DMS79 (cell line): ENCODE measurements at regions not wholly inside any gene's neighbourhood (a gene's known extent, or its start where the extent isn't known, plus 50 kb on each side); places are given as distances from the start of the nearest gene placed in this dataset.
"Not testable (repeated sequence)": the region's sequence is repeated elsewhere in the genome, so short reads cannot be mapped to it uniquely, and the experiment has no call there.

Experiments
- DNase-seq: peaks from one replicate; lab custom pipeline; 2025; lab: John Stamatoyannopoulos, UW

DNA sequence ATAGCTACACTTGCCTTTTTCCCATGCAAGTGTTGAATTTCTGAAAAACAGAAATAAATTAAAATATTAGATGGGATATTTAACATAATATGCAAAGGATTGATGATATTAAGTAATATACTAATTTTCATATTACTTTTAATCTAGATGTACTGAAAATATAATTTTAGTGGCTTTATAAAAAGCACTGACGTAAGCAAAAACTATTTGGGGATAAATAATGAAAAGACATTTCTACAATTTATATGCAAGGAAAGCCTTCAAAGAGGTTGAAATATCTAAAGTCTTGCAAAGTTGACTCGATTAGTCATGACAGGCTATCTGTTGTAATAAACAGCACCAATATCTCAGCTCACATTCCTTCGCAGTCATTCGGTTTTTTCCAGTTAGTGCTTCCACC, 94.9 kb upstream of the ABCB5 start:
- DNase-seq = no peak

DNA sequence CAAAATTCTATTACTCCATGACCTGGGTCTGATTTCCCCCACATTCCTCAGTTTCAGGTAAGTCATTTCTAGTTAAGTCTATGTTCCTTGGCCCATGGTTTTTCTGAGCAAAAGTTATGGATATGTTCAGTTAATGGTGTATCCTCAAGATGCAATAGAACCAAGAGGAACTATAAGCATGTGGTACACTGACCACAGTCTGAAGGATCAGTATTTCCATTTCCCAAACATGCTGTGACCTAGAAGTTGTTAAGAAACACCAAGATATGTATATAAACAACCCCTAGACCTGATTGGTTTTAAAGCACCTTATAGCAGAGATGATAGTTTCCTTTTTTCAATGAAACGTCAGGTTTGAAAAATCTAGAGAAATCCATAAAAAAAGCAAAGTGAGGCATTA, 94.2 kb upstream of the ABCB5 start:
- DNase-seq = no peak

DNA sequence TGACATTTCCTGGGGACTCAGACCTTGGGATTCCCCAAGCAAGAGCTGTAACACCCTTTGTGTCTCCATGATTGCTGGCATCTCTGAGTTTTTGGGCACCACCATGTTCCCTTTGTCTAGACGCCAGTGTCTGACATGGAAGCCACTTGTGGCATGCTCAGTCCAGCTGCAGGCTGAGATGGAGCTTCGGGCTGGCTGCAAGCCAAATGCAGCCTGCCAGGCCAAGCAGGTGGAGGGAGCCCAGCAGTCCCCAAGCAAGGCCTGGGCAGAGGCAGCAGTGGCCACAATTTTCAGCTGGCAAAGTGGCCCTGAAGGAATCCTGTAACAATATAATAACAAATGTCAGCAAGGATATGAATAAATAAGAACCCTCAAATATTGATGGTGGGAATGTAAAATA, 86.2 kb upstream of the ABCB5 start:
- DNase-seq = no peak

DNA sequence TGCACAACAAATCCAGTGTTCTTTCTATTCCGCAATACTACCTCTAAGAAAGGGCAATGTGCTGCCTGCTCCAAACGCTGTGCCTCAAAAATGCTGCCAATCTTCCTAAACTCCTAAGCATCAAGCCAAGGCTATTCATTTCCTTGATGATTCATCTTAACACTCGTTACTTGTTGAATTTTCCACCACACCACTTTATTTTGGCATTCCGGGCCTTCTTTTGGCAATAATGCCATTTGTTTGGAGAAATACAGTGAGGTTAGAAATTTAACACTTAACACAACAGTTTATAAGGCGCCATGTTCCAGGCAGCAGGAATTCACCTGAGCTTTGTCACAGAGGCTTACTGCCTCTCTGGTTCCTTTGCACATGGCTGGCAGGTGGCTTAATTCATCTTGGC, 82.6 kb upstream of the ABCB5 start:
- DNase-seq = no peak

DNA sequence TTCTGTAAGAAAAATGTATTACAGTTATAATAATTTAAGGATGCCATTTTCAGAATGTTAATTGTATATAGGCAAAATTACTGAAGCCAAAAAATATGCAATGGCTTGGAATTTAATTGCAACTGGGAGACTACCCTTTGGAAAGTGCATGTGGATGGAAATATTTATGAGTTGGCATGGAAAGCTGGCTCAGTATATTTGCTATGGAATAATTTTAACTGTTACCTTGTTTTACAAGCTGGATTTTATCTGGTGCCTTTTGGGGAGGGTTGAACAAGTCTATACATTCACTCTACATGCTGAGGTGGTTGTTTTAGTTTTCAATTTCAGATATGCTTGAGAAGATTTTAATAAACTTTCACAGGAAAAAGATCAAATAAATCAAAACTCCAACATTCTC, 80.9 kb upstream of the ABCB5 start:
- DNase-seq = no peak

GRCh38 chr7:20535541-20535940, 79.9 kb upstream of the ABCB5 start:
- DNase-seq = no peak

GRCh38 chr7:20539201-20539600, 76.3 kb upstream of the ABCB5 start:
- DNase-seq = no peak

GRCh38 chr7:20541608-20542349, 73.7 kb upstream of the ABCB5 start:
- no peak for DNase-seq

- DNase-seq = no peak
Measured at GRCh38 chr7:20542594-20542993, 72.9 kb upstream of the ABCB5 start.

DNA sequence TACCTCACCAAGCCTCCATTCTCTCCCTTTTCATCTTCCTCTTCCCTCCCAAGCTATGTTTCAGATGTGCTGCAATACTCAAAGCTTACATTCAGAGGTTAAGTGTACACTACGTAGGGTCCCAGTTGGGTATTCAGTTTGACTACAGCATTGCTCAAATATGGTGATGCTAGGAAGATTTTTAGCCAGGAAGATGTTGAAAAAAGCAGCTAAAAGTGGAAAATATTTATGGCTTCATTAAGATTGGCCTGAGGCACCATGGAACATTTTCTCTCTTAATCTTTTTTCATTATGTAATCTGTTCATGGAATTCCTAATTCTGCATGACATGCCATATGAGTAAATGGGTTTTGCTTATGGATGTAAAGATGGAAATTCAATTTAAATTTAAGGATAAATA, 72.0 kb upstream of the ABCB5 start:
- no peak for DNase-seq

GRCh38 chr7:20545016-20545415, 70.5 kb upstream of the ABCB5 start:
- no peak for DNase-seq

DNA sequence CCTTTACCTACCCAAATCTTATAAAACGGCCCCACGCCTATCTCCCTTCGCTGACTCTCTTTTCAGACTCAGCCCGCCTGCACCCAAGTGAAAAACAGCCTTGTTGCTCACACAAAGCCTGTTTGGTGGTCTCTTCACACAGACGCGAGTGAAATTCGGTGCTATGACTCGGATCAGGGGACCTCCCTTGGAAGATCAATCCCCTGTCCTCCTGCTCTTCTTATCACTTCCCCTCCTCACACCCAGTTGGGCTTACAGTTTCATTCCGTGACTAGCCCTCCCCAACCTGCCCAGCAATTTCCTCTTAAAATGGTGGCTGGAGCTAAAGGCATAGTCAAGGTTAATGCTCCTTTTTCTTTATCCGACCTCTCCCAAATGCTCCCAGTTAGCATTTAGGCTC, 68.5 kb upstream of the ABCB5 start:
- DNase-seq = not testable (repeated sequence)

- no peak for DNase-seq
Measured at GRCh38 chr7:20554072-20554471, 61.4 kb upstream of the ABCB5 start.

DNA sequence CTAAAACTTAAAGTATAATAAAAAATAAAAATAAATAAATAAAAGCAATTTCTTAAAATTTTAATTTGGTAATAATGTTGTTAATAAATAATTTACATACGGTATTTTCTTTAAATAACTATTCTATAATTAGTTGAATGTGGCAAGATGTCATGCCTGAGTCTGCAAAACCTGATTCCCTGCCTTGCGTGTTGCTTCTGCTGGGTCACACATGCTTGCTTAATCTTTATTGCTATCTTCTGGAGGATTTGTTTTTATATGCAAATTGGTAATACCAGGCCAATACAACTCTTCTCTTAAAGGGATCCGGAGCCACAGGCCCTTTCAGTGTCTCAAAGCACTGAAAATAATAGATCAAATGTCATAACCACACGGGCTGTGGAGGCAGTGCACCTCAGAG, 59.4 kb upstream of the ABCB5 start:
- DNase-seq = no peak

DNA sequence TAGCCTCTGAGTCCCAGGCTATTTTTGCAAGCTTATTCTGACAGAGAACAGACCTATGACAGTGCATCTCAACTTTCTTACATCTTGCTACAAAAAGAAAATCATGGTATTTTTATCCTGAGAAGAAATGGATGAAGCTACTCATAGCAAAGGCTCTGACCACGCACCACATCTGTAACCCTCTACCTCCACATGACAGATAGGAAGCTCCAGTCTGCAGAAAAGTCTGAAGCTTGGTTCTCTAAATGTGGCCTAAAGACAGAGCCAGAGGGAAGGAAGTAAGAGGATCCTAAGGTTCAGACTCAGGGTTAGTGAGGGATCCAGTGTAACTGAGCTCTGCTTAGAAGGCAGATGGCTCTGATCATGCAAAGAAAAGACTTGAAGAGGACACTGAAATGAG, 58.4 kb upstream of the ABCB5 start:
- no peak for DNase-seq

DNA sequence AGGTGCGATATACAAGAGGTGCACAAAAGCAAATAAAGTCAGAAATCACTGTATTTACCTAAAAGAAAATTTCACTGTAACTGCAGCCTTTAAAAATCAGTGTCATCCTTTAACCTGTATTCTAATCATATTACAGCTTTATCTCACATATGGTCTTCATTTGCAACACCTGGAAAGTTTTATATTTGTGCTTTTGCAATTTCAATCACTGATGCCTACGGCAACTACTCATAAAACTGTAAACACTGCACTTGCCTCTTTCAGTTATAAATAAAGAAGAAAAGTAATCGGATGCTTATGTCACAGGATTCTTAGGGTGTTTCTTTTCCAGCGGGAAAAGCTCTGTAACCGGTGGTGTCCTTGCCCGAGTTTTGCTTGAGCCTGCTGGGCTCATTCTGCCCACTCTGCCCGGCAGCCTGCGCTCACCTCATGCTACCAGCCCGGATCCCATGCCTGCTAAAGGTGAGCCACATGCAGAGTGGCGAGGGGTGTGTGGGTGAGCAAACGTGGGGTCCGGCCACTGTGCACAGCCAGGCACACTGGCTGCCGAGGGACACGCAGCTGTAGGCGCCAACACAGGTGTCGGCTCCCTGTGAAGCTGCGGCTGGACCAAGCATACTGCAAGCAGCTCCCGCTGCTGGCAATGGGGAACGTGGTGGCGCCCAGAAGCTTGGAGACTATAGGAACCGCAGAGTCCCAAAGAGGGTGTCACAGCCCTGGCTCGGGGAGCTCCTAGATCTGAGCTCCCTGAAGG, 56.3 kb upstream of the ABCB5 start:
- DNase-seq = no peak

DNA sequence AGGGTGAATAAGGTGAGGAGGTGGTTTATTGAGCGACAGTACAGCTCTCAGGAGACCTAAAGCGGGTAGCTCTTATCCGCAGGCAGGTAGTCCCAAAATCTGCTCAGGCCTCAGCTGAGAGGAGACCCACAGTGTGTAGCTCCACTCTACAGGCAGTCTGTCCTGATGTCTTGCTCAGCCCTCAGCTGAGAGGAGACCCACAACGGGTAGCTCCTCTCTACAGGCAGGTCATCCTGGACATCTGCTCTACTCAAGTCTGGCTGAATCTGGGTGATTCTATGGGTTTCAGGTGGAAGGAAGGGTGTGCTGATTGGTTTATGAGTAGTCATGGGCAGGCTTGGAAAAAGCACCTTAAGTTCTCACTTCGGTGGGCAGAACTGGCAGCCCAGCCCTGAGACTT, 55.6 kb upstream of the ABCB5 start:
- no peak for DNase-seq

DNA sequence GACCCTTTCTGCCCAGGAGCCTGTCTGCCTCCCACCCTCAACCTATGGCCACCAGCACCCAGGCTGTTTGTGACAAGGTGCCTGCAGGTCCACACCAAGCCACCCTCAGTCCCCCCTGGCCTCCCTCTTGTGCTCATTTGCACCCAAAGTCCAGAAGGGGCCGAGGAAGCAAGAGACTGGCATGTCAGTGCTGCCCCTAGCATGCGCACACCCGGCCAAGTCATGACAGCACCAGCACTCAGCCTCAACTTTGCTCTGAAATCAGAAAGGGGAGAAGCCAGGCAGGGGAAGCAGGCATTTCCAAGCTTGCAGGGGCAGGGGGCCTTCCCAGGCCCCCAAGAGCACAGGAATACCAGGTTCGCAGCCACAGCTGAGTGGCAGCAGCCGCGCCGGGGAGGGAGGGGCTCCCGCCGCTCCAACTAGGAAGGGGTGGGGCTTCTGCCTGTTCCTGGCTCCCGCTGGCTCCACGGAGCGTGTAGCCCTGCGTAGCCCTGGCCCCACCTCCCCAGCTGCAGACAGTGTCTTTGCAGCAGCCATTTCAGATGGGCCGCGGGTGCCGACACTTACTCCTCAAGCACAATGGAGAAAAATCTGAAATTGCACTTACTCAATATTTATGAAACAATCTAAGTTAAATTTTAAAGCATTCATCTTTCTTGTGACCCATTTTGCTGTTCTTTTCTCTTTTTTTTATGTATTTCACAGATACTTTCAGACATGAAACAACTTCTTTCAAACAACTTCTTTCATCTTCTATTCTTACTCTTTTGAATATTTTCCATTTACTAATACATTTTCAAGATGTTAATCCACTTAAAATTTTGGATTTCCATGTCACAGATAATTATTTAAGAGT, 54.9 kb upstream of the ABCB5 start:
- no peak for DNase-seq

GRCh38 chr7:20561466-20561865, 54.0 kb upstream of the ABCB5 start:
- DNase-seq = no peak

- DNase-seq = no peak
Measured at GRCh38 chr7:20561908-20562307, 53.6 kb upstream of the ABCB5 start.

DNA sequence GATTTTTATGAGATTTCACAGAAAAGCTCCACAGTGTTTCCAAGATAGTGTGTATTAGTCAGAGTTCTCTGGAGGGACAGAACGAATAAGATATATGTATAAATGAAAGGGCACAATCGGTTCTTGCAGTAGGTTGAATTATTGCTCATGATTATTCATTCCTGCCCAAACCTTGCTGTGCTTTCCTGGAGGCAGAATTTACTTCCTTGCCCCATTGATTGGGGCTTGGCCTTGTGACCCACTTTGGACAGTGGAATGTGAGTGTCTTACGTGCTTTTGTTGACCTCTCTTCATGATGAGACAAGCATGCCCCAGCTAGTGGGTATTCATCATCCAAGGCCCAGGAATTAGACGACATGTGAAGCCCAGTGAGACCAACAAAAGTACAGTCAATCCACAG, 53.0 kb upstream of the ABCB5 start:
- no peak for DNase-seq
